GM21717 (cell line): ENCODE measurements at regions not wholly inside any gene's neighbourhood (a gene's known extent, or its start where the extent isn't known, plus 50 kb on each side); places are given as distances from the start of the nearest gene placed in this dataset.
"Not testable (repeated sequence)": the region's sequence is repeated elsewhere in the genome, so short reads cannot be mapped to it uniquely, and the experiment has no call there.

Source experiments
- ATAC-seq: cut with Tn5 transposase; IDR thresholded peaks from one replicate; pipeline ENCODE4 v1.9.1; 2021; ENCODE audit warnings: mild to moderate bottlenecking, moderate library complexity; ENCODE audit not compliant: unreplicated experiment

DNA sequence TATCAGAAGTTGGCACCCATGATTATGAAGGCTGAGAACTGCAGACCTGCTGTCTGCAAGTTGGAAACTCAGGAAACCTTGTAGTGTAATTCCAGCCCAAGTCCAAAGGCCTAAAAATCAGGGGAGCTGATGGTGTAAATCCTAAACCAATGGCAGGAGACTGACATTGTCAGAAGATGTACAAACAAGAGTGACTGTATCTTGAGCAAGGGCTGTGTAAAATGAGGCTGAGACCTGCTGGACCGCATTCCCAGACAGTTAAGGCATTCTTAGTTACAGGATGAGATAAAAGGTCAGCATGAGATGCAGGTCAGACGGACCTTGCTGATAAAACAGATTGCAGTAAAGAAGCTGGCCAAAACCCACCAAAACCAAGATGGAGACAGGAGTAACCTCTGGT, 147.7 kb downstream of the COG6 start:
- no peak for ATAC-seq

DNA sequence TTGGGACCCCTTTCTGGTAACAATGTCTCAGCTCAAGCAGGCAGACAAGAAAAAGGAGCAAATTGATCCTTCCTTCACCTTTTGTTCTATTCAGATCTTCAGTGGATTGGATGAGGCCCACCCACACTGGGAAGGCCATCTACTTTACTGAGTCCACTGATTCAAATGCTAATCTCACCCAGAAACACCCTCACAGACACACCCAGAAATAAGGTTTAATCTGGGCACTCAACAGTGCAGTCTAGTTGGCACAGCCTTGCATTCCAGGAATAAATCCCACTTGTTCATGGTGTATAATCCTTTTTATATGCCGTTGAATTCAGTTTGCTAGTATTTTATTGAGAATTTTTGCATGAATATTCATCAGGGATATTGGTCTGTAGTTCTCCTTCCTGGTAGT, 148.4 kb downstream of the COG6 start:
- no peak for ATAC-seq

DNA sequence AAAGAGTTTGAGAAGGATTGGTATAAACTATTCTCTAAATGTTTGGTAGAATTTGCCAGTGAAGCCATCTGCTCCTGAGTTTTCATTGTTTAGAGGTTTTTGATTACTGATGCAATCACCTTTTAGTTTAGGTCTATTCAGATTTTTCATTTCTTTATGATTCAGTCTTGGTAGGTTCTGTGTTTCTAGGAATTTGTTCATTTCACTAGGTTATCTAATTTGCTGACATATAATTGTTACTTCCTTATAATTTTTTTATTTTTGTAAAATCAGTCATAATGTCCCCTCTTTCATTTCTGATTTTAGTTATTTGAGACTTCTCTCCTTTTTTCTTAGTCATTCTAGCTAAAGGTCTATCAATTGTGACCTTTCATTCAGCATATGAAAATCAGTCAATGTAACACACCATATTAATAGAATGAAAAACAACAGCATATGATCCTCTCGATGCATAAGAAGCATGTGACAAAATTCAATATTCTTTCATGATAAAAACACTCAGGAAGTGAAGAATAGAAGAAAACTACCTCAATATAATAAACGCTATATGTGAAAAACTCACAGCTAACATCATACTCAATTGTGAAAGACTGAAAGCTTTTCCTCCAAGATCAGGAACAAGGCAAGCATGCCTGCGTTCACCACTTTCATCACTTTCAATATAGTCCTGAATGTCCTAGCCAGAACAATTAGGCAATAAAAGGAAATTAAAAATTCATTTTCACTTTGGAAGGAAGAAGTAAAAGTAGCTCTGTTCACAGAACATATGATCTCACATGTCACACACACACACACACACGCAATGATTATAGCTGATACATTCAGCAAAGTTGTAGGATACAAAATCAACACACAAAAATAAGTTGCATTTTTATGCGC, 149.1 kb downstream of the COG6 start:
- no peak for ATAC-seq

DNA sequence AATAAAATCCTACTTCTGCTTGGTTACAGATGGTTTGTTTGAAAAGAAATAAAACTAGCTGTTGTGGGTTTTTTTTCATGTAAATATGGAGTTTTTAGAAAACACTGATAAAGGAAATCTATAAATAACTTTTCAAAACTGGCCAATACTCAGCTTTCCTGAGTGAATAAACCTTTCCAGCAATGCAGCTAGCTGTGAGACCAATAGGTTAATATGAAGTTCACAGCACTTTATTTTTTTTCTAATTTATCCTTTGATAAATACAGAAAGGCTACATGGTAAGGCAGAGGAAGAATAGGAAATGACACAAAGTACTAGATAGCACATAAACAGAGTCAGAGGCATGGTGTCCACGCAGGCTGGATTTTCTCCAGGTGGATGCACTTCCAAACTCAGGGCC, 154.0 kb downstream of the COG6 start:
- ATAC-seq: no peak

DNA sequence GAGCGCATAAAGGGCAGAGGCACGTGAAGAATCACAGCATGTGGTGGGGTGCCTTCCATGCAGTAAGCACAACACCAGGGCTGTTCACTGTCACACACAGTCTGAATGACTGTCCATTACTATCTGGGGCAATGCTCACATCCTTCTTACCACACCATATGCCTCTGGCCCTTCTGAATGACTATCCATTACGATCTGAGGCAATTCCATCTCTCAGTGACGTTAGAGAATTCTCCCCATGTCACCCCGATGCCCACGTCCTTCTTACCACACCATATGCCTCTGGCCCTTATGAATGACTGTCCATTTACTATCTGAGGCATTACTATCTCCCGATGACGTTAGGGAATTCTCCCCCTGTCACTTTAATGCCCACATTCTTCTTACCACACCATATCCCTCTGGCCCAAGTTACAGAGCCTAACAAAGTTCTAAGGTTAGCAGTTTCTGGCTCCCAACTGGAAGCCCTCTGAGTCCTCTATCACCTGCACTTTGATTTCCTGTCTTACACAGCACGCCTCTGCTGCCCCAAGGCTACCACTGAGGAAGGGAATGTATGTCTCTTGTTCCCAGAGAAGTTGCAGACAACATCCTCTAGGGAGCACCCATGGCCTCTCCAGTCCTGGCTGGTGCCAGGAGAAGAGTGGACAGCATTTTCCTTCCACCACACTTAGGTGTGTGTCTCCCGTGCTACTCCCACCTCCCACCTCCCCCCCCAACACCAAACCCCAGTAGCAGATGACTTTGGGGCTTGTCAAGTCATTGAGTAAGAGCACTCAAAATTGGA, 154.8 kb downstream of the COG6 start:
- ATAC-seq: no peak

DNA sequence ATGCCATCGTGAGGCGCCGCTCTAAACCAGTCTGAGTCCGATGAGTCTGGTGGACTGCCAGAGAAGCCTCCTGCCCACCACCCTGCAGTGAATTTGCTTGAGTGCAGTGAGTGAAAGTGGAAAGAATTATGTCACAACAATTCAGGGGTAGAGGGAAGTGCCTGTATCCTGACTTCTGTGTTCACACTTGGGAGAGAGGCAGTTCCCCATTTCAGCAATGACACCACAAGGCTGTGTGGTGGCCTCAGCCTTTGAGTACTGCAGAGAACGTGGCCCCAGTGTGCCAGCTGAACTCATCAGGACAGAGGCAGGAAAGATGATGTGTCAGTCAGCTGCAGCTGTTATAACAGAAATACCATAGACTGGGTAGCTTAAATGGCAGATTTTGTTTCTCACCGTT, 155.6 kb downstream of the COG6 start:
- ATAC-seq: no peak

DNA sequence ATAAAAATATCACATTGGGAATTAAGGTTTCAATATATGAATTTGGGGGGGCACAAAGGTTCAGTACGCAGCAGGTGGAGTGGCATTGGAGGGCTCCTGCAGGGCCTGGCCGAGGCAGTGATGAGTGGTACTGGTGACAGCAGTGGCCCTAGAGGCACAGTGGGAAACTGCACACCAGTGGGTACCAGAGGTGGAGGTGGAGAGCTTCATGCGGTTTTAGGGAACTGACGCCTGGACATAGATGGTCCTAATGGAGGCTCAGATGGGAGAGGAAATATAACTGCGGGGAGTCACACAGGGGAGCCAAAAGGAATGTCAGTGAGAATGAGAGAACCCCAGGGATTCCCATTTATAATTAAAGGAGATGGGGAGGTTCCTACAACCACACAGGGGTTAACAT, 156.2 kb downstream of the COG6 start:
- ATAC-seq: no peak

DNA sequence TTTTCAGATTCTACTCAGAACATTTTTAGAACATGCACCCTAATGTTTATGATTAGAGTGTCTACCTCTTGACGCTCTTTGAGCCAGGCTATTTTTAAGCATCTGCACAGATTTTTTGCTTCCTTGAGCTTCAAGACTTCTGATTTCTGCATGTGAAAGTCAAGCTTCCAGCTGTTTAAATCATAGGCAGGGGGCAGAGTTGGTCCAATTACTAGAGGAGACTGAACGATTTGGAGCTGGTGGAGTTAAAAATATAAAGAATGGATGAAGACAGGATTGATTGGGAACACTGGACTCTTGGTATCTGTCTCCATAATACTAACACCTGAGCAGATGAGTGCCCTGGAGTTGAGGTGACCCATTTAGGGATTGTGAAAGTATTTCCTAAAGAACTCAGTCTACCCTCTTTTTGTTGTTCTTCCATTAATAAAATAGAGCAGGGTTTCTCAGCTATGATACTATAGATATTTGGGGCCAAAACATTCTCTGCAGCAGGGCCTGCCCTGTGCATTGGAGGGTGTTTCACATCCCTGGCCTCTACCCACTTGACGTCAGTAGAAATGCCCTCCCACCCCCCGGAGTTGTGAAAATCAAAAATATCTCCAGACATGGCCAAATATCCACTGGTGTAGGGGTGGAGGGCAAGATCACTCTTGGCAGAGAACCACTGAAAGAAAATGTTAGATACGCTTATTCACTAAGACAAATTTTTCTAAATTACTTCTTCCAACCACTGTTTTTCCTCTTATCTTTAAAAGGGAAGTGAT, 160.1 kb downstream of the COG6 start:
- ATAC-seq: no peak

DNA sequence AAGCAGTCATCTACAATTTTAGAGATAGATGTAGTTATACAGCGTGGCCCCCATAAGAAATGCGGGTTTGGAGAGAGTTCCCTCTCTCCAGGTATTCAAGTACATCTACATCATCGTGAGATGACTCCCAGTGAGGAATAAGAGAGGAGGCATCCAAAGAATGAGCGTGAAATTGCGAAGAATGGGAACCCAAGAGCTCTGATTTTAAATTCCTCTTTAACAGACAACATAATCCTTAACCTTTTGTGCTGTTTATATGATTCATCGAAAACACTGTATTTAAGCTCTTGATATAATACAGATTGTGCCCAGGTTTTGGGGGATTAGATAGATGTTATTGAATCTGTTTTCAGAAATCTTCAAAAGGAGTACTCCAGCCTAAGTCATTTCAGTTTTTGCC, 161.5 kb downstream of the COG6 start:
- no peak for ATAC-seq

DNA sequence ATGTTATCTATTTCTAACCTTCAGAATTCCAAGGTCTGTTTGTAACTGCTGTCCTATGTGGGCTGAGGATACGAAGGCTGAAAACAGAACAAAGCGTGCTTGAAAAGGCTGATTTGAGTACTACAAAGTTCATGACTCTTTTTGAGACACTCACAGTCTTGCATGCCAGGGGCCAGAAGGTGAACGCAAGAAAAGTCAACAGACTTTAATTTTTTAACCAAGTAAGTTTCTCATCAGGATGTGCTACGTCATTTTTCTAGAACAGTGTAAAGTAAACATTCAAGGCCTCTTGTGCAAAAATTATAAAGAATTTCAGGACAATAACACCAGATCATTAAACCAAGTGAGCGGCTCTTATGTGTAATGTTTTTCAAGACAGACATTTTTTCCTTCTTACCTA, 163.5 kb downstream of the COG6 start:
- no peak for ATAC-seq

DNA sequence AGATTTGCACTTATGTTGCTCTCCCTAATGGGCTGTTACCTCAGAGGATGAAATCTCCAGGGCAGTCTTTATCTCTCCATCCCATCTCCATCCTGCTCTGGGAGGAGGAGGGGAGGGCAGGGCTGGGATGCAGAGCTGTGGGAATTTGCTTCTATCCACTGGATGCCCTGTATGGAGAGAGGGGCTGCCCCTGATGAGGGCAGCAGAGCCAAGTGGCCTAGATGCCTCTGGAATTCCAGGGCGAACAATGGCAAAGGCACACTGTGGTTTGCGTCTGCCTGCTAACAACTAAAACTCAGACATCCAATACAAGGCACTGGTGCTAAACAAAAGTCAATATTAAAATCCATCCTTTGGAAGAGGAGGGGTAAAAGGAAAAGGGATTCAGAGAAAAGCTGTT, 165.1 kb downstream of the COG6 start:
- no peak for ATAC-seq

DNA sequence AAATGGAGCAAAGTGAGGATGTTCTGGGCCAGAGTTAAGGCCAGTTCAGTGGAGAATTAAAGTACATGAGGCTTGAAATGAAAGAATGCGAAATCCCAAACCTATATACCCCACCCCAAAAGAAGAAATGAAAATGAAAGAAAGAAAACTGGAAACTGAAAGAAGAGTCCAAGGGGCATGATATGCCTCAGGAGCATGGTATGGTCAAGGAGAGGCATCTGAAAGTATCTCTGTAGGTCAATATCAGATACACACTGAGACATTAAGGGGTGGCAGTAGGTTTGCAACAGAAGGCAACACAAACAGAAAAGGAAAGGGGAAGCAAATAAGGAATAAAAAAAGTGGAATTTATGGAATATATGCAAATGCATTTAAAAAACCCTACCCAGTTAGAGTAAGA, 166.5 kb downstream of the COG6 start:
- no peak for ATAC-seq

DNA sequence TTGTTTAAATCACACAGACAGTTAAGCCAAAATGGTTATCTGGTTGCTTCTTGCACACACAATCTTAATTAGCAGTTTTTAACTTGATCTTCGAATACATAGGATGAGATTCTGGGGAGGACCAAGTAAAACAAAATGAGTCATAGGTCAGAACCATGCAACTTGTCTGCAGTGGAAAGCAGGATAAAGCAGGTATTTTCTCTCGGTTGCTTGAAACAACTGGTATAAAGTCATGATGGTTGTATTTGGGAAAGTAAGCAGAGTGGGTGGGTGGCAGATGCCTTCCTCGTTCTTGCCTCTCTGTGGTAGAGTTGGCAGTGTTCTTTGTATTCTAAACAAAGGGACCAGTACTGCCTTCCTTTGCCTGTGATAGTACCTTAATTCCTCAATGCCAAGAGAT, 167.0 kb downstream of the COG6 start:
- ATAC-seq: no peak

DNA sequence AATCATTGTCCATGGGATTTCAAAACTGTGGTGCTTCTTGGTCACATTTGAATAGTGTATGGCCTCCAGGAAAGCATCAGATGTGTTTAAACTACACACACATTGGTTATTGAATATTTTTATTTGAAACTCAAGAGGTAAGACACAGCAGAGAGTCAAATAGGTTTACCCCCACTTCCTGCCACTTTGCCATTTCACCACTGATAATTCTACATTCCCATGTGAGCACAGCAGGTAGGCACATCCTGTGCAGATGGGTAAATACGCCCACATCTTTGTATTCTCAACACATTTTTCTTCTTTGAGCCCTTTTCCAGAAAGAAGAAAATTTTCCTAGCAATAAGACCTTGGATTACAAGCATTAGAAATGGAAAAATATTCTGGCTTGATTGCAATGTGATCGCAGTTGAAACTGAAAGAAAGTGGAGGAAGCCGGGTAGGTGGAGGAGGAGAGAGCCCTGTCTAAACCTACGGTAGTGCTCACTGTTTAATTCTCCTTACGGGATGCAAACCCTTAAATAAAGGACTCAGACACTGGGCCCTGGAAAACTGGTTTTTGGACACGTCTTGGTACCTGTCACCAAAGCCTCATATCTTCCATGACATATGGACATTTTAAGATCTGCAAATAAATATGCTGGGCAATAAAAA, 167.7 kb downstream of the COG6 start:
- no peak for ATAC-seq

DNA sequence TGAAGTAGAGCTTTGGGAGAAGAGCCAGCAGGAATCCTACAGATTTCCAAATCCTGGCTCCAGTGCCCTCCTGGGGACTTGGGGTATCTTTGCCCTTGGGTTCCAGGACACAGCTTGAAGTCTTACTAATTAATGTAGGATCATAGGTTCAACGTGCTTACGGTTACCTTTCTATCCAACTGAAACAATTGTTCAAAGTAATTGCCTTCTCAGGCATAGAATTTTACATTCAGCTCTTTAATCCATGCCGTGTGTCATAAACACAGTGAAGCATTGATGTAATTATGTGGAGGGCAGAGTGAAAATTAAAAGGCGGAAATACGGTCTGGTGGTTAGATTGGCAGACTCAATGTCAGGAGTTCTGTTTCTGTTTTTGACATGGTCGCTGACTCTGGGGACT, 170.4 kb downstream of the COG6 start:
- ATAC-seq: no peak

DNA sequence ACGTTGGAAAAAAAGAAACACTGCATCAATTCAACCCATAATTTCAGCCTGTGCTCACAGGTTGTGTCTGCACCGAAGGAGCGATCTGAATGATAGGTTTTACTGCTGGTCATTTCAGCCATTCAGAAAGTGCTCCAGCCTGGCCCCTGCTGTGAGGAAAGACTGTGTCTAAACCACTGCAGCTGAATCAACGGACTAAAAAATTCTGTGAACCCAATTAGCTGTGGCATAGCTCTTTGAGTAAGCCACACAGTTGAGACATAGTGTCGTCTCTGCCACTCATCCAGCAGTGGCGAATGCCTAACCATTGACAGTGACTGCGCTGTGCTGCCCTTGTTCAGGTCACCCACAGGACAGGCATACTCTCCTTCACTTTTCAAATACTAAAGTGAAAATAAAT, 179.8 kb downstream of the COG6 start:
- no peak for ATAC-seq

DNA sequence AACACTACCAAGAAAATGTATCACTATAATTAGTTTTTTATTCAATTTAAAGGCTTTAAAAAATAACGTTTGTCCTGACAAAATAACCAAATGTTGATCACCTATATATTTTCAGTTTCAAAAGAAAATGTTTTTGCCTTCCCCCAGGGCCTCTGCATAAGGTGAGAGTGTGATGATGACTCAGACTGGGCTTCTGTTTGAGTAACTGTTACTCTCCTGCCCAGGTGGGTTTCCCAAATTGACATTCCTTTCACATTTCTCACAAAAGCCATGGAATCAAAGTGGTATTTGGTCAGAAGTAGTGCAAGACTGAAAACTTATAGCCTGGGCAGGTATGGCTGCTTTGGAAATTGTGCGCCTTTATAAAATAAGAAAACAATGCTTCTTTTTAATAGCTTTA, 180.6 kb downstream of the COG6 start:
- ATAC-seq: no peak

DNA sequence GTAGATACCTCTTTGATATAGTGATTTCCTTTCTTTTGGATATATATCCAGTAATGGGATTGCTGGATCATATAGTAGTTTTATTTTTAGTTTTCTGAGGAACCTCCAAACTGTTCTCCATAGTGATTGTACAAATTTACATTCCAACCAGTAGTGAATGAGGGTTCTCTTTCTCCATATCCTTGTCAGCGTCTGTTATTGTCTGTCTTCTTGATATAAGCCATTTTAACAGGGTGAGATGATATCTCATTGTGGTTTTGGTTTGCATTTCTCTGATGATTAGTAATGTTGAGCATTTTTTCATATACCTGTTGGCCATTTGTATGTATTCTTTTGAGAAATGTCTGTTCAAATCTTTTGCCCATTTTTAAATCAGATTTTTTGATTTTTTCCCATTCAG, 182.4 kb downstream of the COG6 start:
- not testable (repeated sequence) for ATAC-seq

DNA sequence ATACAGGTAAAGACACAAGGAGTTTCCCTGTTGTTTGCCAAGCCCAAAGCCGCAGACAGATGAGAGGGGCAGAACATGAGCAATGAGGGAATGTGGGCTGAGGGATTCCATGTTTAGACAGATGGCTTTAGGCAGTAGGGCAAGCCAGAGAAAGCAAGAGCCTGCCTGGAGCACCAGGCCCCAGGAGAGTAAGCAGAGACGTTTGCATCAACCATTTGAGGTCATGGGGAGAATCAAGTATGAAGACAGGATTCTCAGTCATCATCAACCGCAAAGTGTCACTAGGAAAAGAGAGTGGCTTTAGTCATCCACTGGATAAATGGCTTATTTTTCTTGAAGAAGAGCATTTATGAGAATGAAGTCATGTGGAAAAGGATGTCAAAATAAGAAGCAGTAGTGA, 184.7 kb downstream of the COG6 start:
- no peak for ATAC-seq

DNA sequence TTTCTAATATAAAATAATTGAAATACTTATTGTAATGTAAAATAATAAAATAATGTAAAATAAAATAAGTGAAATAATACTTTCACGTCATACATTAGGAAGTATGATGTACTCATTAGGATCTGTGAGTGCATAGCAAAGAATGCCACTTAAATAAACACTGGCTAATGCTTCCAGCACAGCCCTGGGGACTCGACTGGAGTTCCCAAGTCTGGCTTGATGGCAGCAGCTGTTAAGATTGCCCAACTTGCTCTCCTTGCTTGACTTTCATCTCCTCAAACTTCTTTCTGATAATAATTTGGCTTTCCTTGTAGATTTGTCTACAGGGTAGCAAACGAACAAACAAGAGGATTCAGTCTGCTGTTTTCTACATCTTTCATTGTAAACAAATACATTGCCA, 191.9 kb downstream of the COG6 start:
- no peak for ATAC-seq

DNA sequence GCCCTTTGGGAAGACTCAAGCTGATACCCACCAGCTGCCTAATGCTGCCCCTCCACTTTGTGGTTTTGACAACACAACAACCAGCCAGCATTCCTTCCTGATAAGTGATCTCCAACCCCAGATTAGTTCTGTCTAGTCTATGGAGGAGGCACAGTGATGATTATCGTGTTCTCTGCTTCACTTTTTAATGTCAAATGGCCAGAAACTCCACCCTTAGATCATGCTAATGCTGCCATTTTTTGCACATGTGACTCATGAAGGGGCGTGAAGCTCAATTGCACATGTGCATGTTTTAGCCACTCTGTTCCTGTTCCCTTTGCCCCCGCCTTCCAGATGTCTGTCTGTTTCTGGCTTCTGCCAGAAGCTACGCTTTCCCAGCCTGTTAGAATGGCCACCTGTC, 199.8 kb downstream of the COG6 start:
- ATAC-seq: no peak
